ENCODE measurements at regions not wholly inside any gene's neighbourhood (a gene's known extent, or its start where the extent isn't known, plus 50 kb on each side); places are given as distances from the start of the nearest gene placed in this dataset.
"Not testable (repeated sequence)": the region's sequence is repeated elsewhere in the genome, so short reads cannot be mapped to it uniquely, and the experiment has no call there.

DNA sequence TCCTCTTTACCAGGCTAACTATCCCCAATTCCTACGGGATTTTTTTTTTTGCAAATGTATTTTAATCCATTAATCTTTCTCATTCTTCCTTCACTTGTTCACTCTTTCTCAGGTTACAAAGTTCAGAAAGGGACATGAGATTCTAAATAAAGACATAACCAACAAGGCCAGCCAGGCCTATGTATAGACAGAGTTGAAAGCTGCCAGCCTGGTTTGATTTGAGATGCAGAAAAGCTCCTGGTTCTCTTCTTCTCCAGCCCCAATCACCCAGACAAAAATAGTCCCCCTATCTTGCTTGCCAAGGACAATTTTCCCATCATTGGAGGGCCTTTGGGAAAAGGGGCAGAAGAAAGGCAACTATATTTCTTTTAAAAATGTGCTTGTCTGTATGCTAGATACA, 398.8 kb downstream of the NFIB start:
- no peaks in the 10 kb centered on the region for H3K9me3 ChIP-seq
- no peak overlapping the region for H3K4me3 ChIP-seq
- TF ChIP-seq POLR2A (IDR thresholded peaks at IDR 0.05): no peak
- TF ChIP-seq, protein P1, sequence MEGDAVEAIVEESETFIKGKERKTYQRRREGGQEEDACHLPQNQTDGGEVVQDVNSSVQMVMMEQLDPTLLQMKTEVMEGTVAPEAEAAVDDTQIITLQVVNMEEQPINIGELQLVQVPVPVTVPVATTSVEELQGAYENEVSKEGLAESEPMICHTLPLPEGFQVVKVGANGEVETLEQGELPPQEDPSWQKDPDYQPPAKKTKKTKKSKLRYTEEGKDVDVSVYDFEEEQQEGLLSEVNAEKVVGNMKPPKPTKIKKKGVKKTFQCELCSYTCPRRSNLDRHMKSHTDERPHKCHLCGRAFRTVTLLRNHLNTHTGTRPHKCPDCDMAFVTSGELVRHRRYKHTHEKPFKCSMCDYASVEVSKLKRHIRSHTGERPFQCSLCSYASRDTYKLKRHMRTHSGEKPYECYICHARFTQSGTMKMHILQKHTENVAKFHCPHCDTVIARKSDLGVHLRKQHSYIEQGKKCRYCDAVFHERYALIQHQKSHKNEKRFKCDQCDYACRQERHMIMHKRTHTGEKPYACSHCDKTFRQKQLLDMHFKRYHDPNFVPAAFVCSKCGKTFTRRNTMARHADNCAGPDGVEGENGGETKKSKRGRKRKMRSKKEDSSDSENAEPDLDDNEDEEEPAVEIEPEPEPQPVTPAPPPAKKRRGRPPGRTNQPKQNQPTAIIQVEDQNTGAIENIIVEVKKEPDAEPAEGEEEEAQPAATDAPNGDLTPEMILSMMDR (IDR thresholded peaks at IDR 0.05): no peak
- H3K27ac ChIP-seq: no peak overlapping the region
- DNase-seq: no peak
- H3K27me3 ChIP-seq: no peaks in the 10 kb centered on the region
- intact Hi-C loops (cut with DNase I; ENCODE audit: low total_unique reads): no loop called here
- no peaks in the 10 kb centered on the region for H3K36me3 ChIP-seq
- H3K4me1 ChIP-seq: no peaks in the 10 kb centered on the region

DNA sequence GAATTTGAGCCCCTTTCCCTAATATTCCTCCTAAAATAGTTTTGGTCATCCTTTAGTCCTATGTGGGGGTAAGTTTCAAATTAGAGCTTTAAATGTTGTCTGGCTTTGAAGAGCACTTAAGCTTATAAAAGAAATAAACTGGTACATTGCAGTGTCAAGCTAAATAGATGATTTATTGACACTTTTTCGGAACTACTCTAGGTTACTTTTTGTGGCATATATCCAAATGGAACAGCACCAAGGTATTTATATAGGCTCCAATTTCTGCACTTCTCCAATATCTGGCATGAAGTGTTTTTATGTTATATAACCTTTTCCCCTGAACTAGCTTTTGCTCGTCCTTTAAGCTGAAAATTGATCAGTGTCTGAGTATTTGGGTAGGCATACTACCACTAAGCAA, 402.5 kb downstream of the NFIB start:
- Histone ChIP-seq H3K4me3 (no peak overlapping the region), H3K36me3 (no peaks in the 10 kb centered on the region), H3K9me3 (no peaks in the 10 kb centered on the region), H3K4me1 (no peaks in the 10 kb centered on the region), H3K27ac (no peak overlapping the region), H3K27me3 (no peaks in the 10 kb centered on the region)
- no peak for DNase-seq
- TF ChIP-seq POLR2A (IDR thresholded peaks at IDR 0.05): no peak
- TF ChIP-seq, protein P1 (IDR thresholded peaks at IDR 0.05): no peak
- intact Hi-C loops (cut with DNase I; ENCODE audit: low total_unique reads): no loop called here

DNA sequence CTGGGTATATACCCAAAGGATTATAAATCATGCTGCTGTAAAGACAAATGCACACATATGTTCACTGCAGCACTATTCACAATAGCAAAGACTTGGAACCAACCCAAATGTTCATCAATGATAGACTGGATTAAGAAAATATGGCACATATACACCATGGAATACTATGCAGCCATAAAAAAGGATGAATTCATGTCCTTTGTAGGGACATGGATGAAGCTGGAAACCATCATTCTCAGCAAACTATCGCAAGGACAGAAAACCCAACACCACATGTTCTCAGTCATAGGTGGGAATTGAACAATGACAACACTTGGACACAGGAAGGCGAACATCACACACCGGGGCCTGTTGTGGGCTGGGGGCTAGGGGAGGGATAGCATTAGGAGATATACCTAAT, 406.1 kb downstream of the NFIB start:
- H3K27ac ChIP-seq; DNase-seq; H3K9me3 ChIP-seq; intact Hi-C loops (cut with DNase I; ENCODE audit: low total_unique reads); H3K4me1 ChIP-seq; H3K4me3 ChIP-seq; H3K27me3 ChIP-seq; H3K36me3 ChIP-seq: not testable (repeated sequence)

DNA sequence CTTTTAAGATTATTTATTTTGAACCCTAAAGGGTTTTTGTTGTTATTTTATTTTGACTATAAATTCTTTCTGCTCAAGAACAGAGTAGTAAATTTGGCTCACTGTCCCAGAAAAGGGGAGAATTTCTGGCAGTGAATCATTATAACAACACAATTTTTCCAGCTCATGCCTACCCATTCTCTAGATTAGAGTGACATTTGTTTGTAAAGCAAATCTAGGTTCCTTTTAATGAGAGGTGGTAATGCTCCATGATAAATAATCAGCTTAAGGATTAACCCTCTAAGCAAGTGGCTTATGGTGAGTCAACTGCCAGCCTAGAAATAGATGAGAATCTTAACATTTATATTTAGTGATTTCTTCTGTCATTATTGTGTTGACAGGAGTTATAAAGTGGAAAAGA, 409.2 kb downstream of the NFIB start:
- Histone ChIP-seq H3K27me3 (no peaks in the 10 kb centered on the region), H3K4me1 (no peaks in the 10 kb centered on the region), H3K9me3 (no peaks in the 10 kb centered on the region), H3K27ac (no peak overlapping the region), H3K36me3 (no peaks in the 10 kb centered on the region), H3K4me3 (no peak overlapping the region)
- DNase-seq: no peak
- TF ChIP-seq POLR2A (IDR thresholded peaks at IDR 0.05): no peak
- TF ChIP-seq, protein P1 (IDR thresholded peaks at IDR 0.05): no peak
- intact Hi-C loops (cut with DNase I; ENCODE audit: low total_unique reads): no loop called here

DNA sequence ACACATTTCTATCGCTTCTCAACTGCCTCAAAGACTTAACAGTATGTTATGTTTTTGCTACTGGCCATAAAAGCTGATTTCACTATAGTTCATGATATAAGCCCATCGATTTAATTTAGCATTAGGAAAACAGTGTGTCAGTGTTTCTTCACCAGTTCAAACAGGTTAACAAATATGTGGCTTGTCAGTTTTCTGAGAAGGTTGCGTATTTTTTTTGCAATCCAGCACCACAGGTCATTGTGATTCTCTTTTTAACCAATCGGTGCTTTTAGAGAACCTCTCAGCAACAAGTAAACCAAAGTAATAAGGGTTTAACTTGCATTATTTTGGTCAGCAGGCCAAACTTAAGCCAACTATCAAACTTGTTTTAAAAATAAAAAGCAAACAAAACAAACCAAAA, 409.6 kb downstream of the NFIB start:
- TF ChIP-seq POLR2A (IDR thresholded peaks at IDR 0.05): no peak
- TF ChIP-seq, protein P1 (IDR thresholded peaks at IDR 0.05): no peak
- no peaks in the 10 kb centered on the region for H3K36me3 ChIP-seq
- H3K27ac ChIP-seq: no peak overlapping the region
- no peak overlapping the region for H3K4me3 ChIP-seq
- intact Hi-C loops (cut with DNase I; ENCODE audit: low total_unique reads): no loop called here
- H3K4me1 ChIP-seq: no peaks in the 10 kb centered on the region
- no peak for DNase-seq
- no peaks in the 10 kb centered on the region for H3K9me3 ChIP-seq
- H3K27me3 ChIP-seq: no peaks in the 10 kb centered on the region

Measured in uterus (tissue), 3 donors.